ENCODE measurements at regions not wholly inside any gene's neighbourhood (a gene's known extent, or its start where the extent isn't known, plus 50 kb on each side); places are given as distances from the start of the nearest gene placed in this dataset.
"Not testable (repeated sequence)": the region's sequence is repeated elsewhere in the genome, so short reads cannot be mapped to it uniquely, and the experiment has no call there.

GRCh38 chr9:82052081-82052480, 63.5 kb downstream of the SPATA31D1 start:
- Mint-ChIP-seq H3K4me1 (ENCODE audit: low read depth) (no peaks in the 10 kb centered on the region), H3K27me3 (no peaks in the 10 kb centered on the region), H3K27ac (no peak overlapping the region), H3K4me3 (no peak overlapping the region), H3K36me3 (ENCODE audit: low read depth) (no peaks in the 10 kb centered on the region), H3K9me3 (peaks cover 10% of the 10 kb centered on the region)
- intact Hi-C loops (cut with micrococcal nuclease), result no loop called here

DNA sequence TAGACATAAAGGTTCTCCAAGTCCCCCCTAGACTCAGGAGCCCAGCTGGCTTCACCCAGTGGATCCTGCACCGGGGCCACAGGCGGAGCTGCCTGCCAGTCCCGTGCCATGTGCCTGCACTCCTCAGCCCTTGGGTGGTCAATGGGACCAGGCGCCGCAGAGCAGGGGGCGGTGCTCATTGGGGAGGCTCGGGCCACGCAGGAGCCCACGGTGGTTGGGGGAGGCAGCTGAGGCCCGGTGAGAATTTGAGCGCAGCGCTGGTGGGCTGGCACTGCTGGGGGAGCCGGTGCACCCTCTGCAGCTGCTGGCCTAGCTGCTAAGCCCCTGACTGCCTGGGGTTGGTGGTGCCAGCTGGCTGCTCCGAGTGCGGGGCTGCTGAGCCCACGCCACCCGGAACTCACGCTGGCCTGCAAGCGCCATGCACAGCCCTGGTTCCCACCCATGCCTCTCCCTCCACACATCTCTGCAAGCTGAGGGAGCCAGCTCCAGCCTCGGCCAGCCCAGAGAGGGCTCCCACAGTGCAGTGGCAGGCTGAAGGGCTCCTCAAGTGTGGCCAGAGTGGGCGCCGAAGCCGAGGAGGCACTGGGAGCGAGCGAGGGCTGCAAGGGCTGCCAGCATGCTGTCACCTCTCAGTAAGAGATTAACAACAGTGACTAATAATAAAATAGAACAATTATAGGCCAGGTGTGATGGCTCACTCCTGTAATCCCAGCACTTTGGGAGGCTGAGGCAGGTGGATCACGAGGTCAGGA, 65.9 kb downstream of the SPATA31D1 start:
- Mint-ChIP-seq H3K9me3 (peaks cover 10% of the 10 kb centered on the region), H3K4me3 (no peak overlapping the region), H3K27me3 (no peaks in the 10 kb centered on the region), H3K4me1 (ENCODE audit: low read depth) (no peaks in the 10 kb centered on the region), H3K36me3 (ENCODE audit: low read depth) (no peaks in the 10 kb centered on the region), H3K27ac (no peak overlapping the region)
- intact Hi-C loops (cut with micrococcal nuclease), result no loop called here

DNA sequence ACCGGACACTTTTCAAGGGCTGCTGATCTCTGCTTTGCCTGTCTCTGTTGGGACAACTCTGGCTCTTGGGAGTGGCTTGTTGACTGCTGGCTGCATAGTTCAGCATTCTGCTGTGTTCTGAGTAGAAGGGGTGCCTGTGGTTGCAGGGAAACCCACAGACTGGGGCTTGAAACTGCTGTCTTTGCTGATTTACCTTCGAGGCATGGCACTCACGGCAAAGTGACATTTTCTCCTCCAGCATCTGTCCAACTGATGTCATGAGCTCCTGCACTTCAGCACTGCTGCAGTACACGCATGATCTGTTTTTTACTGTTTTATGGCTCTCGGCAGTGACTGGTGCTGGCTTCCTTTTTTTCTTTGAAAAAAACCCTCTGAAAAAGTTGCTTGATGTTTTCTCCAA, 69.2 kb downstream of the SPATA31D1 start:
- no peak overlapping the region for H3K4me3 Mint-ChIP-seq
- intact Hi-C loops (cut with micrococcal nuclease), result no loop called here
- no peak overlapping the region for H3K27ac Mint-ChIP-seq
- no peaks in the 10 kb centered on the region for H3K27me3 Mint-ChIP-seq
- peaks cover 6% of the 10 kb centered on the region for H3K9me3 Mint-ChIP-seq
- H3K4me1 Mint-ChIP-seq (ENCODE audit: low read depth), result no peaks in the 10 kb centered on the region
- H3K36me3 Mint-ChIP-seq (ENCODE audit: low read depth), result no peaks in the 10 kb centered on the region

- not testable (repeated sequence) for H3K4me3 Mint-ChIP-seq
Measured at GRCh38 chr9:82061801-82062200, 73.2 kb downstream of the SPATA31D1 start.

DNA sequence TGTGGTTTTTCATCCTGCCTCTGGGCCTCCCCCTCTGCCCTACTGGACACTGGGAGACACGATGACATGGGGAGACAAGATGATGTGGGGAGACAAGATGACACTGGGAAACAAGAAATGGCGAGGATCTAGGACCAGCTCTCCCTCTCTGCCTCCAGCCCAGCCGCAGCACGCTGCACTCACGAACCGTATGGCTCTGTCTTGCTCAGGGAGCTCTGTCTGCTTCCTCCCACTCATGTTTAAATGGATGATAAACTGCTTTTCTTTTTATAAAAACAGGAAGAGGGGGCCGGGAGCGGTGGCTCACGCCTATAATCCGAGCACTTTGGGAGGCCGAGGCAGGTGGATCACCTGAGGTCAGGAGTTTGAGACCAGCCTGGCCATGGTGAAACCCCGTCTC, 73.7 kb downstream of the SPATA31D1 start:
- no peaks in the 10 kb centered on the region for H3K4me1 Mint-ChIP-seq (ENCODE audit: low read depth)
- no peak overlapping the region for H3K27ac Mint-ChIP-seq
- no peaks in the 10 kb centered on the region for H3K27me3 Mint-ChIP-seq
- H3K36me3 Mint-ChIP-seq (ENCODE audit: low read depth), result no peaks in the 10 kb centered on the region
- H3K9me3 Mint-ChIP-seq, result no peaks in the 10 kb centered on the region
- no peak overlapping the region for H3K4me3 Mint-ChIP-seq
- intact Hi-C loops (cut with micrococcal nuclease), result no loop called here

More at GRCh38 chr9:82061801-82062200, 73.2 kb downstream of the SPATA31D1 start:
- H3K9me3 Mint-ChIP-seq; H3K36me3 Mint-ChIP-seq (ENCODE audit: low read depth); intact Hi-C loops (cut with micrococcal nuclease); H3K27ac Mint-ChIP-seq; H3K27me3 Mint-ChIP-seq; H3K4me1 Mint-ChIP-seq (ENCODE audit: low read depth): not testable (repeated sequence)

DNA sequence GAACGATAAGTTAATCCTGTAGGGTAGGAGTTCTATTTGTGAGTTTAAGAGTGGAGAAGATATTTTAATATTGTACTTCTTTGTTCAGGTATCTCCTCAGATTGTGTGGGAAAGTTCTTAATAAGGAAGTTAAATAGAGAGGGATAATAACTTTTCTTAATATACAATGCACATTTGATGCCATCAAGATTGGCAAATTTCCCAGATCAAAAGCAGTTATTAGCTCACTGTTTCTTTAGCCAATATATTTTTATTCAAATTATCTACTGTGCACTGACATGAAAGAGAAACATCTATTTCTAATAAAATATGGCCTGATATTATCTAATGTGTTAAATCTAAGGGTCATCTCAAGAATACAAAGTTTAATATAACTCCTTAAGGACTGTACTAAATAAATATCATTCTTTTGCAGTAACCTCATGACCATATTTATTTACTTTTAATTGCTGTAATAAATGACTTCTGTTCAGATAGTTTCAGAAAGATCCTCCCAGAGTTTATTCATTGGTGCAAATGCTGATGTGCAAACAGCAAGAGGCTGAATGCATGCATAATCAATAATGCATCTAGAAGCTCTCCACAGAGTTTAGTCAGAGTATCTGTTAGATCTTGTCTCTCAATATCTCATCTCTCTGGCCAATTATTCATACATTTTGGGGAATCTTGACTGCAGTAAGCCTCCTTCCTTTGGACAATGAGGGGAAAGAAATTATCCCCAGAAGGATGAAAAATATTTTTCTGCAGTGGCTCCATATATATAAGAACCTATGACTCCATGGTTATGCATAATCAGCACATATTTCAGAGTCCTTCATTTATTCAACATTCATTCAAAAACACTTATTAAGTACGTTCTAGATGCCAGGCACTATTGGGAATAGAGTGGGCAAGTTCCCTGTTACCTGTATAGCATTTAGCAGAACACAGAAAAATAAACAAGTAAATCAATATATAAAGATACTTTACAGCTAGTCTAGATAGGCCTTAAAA, 85.3 kb downstream of the SPATA31D1 start:
- H3K4me3 Mint-ChIP-seq, result no peak overlapping the region
- intact Hi-C loops (cut with micrococcal nuclease), result no loop called here
- H3K4me1 Mint-ChIP-seq (ENCODE audit: low read depth), result no peaks in the 10 kb centered on the region
- H3K9me3 Mint-ChIP-seq, result peaks cover 10% of the 10 kb centered on the region
- H3K36me3 Mint-ChIP-seq (ENCODE audit: low read depth), result no peaks in the 10 kb centered on the region
- H3K27me3 Mint-ChIP-seq, result no peaks in the 10 kb centered on the region
- no peak overlapping the region for H3K27ac Mint-ChIP-seq

DNA sequence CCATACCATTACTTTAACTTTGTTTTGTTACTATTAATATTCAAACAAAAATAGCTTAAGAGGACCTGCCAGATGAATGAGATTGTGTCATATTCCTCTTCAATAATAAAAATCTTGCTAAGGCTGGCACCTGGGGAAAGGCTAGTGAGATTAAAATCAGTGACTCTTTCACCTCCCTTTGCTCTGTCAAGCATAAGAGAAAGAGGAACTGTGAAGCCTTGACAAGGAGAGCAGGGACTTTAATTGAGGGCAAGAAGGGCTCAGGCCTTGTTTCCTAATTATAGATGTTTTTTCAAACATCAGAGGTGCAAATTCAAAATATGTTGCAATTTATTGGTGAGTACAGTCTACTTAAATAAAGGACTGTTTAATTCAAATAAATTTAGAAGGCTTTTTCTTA, 91.7 kb downstream of the SPATA31D1 start:
- Mint-ChIP-seq H3K36me3 (ENCODE audit: low read depth) (no peaks in the 10 kb centered on the region), H3K9me3 (no peaks in the 10 kb centered on the region), H3K27me3 (no peaks in the 10 kb centered on the region), H3K4me3 (no peak overlapping the region), H3K27ac (no peak overlapping the region), H3K4me1 (ENCODE audit: low read depth) (no peaks in the 10 kb centered on the region)
- intact Hi-C loops (cut with micrococcal nuclease), result no loop called here

DNA sequence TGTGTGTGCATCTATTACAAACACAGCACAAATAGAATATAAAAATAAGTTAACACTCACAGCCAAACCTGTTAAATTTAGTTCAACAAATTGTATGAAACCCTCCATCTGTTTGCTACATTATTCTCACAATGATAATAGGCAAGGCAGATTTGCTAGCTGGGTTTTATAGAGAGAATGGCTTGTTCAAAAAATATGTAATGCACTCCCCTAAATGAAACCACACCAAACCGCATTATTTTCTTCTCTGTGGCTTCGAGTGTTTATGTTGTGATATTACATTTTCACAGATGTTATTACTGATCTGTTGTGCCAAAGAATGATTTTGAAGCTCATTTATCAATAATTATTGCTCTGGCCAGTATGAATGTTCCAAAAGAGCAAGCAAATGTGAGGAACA, 92.9 kb downstream of the SPATA31D1 start:
- Mint-ChIP-seq H3K9me3 (peaks cover 7% of the 10 kb centered on the region), H3K36me3 (ENCODE audit: low read depth) (no peaks in the 10 kb centered on the region), H3K4me3 (no peak overlapping the region), H3K4me1 (ENCODE audit: low read depth) (no peaks in the 10 kb centered on the region), H3K27me3 (no peaks in the 10 kb centered on the region), H3K27ac (no peak overlapping the region)
- intact Hi-C loops (cut with micrococcal nuclease), result no loop called here

DNA sequence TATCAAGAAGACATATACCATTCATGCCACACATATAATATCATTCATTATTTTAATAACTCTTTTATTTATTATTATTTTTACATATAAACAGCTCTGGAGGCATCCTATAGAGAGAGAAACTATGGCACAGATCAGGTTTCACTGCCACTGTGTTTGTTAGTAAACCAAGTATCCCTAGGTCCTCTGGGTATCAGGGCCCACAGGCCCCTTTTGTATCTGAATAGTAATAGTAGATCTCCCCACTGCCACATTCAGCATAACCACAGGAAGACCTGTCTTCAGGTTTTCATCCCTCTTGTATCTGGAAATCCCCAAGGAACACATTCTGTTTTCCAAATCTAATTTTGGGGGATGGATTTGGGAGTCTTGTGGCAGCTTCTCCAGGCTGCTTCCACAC, 94.0 kb downstream of the SPATA31D1 start:
- Mint-ChIP-seq H3K4me3 (no peak overlapping the region), H3K36me3 (ENCODE audit: low read depth) (no peaks in the 10 kb centered on the region), H3K4me1 (ENCODE audit: low read depth) (no peaks in the 10 kb centered on the region), H3K9me3 (peaks cover 12% of the 10 kb centered on the region), H3K27ac (no peak overlapping the region), H3K27me3 (no peaks in the 10 kb centered on the region)
- intact Hi-C loops (cut with micrococcal nuclease), result no loop called here

DNA sequence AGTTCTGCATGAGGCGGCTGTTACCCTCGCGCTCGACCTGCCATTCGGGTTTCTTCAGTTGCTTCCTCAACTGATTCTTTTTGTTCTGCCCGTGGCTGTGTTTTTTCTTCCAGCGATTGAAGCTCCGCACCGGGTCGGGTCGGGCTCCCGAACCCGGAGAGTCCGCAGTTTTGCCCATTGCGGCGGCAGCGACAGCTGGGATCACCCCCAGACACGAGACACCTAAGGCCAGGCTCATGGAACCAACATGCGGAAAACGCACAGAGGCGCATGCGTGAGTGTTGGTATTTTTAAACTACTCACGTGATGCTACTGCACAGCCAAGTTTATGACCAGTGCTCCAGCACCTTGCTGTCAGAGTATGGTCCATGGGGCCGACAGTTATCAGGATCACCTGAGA, 100.0 kb downstream of the SPATA31D1 start:
- Mint-ChIP-seq H3K9me3 (peaks cover 21% of the 10 kb centered on the region), H3K36me3 (ENCODE audit: low read depth) (no peaks in the 10 kb centered on the region), H3K4me1 (ENCODE audit: low read depth) (no peaks in the 10 kb centered on the region), H3K4me3 (no peak overlapping the region), H3K27me3 (no peaks in the 10 kb centered on the region), H3K27ac (no peak overlapping the region)
- intact Hi-C loops (cut with micrococcal nuclease), result no loop called here

GRCh38 chr9:82090046-82090445, 101.5 kb downstream of the SPATA31D1 start:
- no peak overlapping the region for H3K4me3 Mint-ChIP-seq
- H3K36me3 Mint-ChIP-seq (ENCODE audit: low read depth), result no peaks in the 10 kb centered on the region
- intact Hi-C loops (cut with micrococcal nuclease), result no loop called here
- peaks cover 21% of the 10 kb centered on the region for H3K9me3 Mint-ChIP-seq
- no peaks in the 10 kb centered on the region for H3K27me3 Mint-ChIP-seq
- no peaks in the 10 kb centered on the region for H3K4me1 Mint-ChIP-seq (ENCODE audit: low read depth)
- no peak overlapping the region for H3K27ac Mint-ChIP-seq

- H3K27ac Mint-ChIP-seq, result no peak overlapping the region
- peaks cover 18% of the 10 kb centered on the region for H3K9me3 Mint-ChIP-seq
- no peak overlapping the region for H3K4me3 Mint-ChIP-seq
- no peaks in the 10 kb centered on the region for H3K27me3 Mint-ChIP-seq
- intact Hi-C loops (cut with micrococcal nuclease), result no loop called here
- H3K4me1 Mint-ChIP-seq (ENCODE audit: low read depth), result no peaks in the 10 kb centered on the region
- H3K36me3 Mint-ChIP-seq (ENCODE audit: low read depth), result no peaks in the 10 kb centered on the region
Measured at GRCh38 chr9:82091100-82091499, 102.5 kb downstream of the SPATA31D1 start.

DNA sequence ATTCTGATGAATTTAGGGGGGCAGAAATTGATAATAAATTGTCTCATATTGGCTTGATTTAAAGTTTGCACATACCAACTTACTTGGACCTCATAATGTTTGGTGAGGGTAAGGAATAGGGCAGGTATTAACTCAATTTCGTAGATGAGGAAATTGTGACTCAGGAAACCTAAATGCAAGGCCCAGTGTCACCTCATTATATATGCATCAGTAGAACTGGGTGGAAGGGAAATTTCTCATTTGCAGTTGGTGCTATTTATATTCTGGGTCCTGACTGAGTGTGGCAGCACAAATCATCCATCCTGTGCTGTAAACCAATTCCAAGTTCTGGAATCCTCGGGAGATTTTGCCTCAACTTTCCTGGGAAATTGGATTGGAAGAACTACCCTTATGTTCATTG, 103.0 kb downstream of the SPATA31D1 start:
- H3K4me3 Mint-ChIP-seq, result no peak overlapping the region
- H3K27me3 Mint-ChIP-seq, result no peaks in the 10 kb centered on the region
- peaks cover 13% of the 10 kb centered on the region for H3K9me3 Mint-ChIP-seq
- intact Hi-C loops (cut with micrococcal nuclease), result no loop called here
- no peaks in the 10 kb centered on the region for H3K36me3 Mint-ChIP-seq (ENCODE audit: low read depth)
- H3K27ac Mint-ChIP-seq, result no peak overlapping the region
- no peaks in the 10 kb centered on the region for H3K4me1 Mint-ChIP-seq (ENCODE audit: low read depth)

DNA sequence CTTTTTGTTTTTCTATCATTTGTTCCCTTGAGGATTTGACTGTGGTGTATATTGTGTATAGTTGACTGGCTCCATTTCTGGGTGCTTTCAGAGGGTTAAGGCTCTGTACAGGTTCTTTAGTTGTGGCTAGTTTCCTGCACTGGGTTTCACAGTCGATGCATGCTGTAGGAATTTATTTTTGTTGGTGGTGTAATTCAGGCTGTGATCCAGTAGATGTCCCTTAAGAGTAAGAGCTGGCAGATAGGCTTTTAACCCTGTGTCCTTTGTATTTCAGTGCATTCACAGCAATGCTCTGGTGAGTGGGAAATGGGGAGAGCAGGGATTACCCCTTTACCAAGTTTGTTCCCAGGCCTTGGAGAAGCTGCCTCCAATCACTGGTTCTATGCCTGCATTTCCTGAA, 112.9 kb downstream of the SPATA31D1 start:
- Mint-ChIP-seq H3K27ac (no peak overlapping the region), H3K9me3 (peaks cover 64% of the 10 kb centered on the region), H3K27me3 (no peaks in the 10 kb centered on the region), H3K4me1 (ENCODE audit: low read depth) (no peaks in the 10 kb centered on the region), H3K4me3 (no peak overlapping the region), H3K36me3 (ENCODE audit: low read depth) (no peaks in the 10 kb centered on the region)
- intact Hi-C loops (cut with micrococcal nuclease), result no loop called here

All from dendritic cell treated with granulocyte-macrophage colony-stimulating factor and Interleukin-4, amounts not matched to agents 40 ng/mL and 50 ng/mL, for 4 days (primary cell).